ENCODE measurements at regions not wholly inside any gene's neighbourhood (a gene's known extent, or its start where the extent isn't known, plus 50 kb on each side); places are given as distances from the start of the nearest gene placed in this dataset.
A peak's percentile ranks its signal among the peaks of the same experiment; 100 is the strongest.

GRCh38 chr15:77553695-77554094, 79.0 kb downstream of the LINGO1 start:
- Histone ChIP-seq H3K23me2 (ENCODE audit: insufficient read length, low read depth, low read length, poor library complexity, severe bottlenecking) (no peaks in the 10 kb centered on the region), H3K27ac (ENCODE audit: insufficient read length, low read depth, low read length) (no peak overlapping the region), H3K56ac (ENCODE audit: insufficient read length, low read depth, low read length) (no peak overlapping the region), H4K91ac (ENCODE audit: insufficient read length, low read depth, low read length) (no peak overlapping the region), H3K23ac (ENCODE audit: insufficient read length, low read depth, low read length) (no peak overlapping the region), H2AK5ac (ENCODE audit: insufficient read length, low read length) (no peak overlapping the region), H3K9ac (ENCODE audit: extremely low read depth, insufficient read length, low read length) (no peak overlapping the region), H2BK15ac (ENCODE audit: low read depth, low read length) (no peak overlapping the region), H2BK20ac (ENCODE audit: low read depth, low read length, poor library complexity, severe bottlenecking) (no peak overlapping the region), H3K79me2 (ENCODE audit: insufficient read depth, low read length) (no peaks in the 10 kb centered on the region), H2AFZ (ENCODE audit: low read length) (no peak overlapping the region), H3K4me1 (ENCODE audit: insufficient read depth, low read length) (no peaks in the 10 kb centered on the region; the same call in 1 of the 2 replicates), H3K9me3 (ENCODE audit: control insufficient read depth, low read depth, low read length) (no peaks in the 10 kb centered on the region), H3K18ac (ENCODE audit: insufficient read length, low read depth, low read length) (no peak overlapping the region), H3K79me1 (ENCODE audit: insufficient read depth, low read depth, low read length, poor library complexity, severe bottlenecking) (no peaks in the 10 kb centered on the region), H4K20me1 (ENCODE audit: control insufficient read depth, insufficient read depth, insufficient read length) (no peaks in the 10 kb centered on the region), H2BK120ac (ENCODE audit: low read depth, low read length, poor library complexity, severe bottlenecking) (no peak overlapping the region), H2BK5ac (ENCODE audit: insufficient read length, low read length) (no peak overlapping the region), H3K14ac (ENCODE audit: insufficient read depth, low read length) (no peak overlapping the region), H3K4ac (ENCODE audit: low read depth, low read length) (no peak overlapping the region), H4K5ac (ENCODE audit: insufficient read length, low read depth, low read length) (no peak overlapping the region), H4K8ac (replicated peaks; ENCODE audit: insufficient read length, low read depth, low read length) (no peak overlapping the region), H3K4me2 (ENCODE audit: insufficient read depth, insufficient read length, low read length) (no peak overlapping the region), H3T11ph (ENCODE audit: low read length) (no peak overlapping the region), H2BK12ac (ENCODE audit: insufficient read length, low read depth, low read length) (no peak overlapping the region), H3K27me3 (ENCODE audit: insufficient read depth, low read length) (no peaks in the 10 kb centered on the region)
- no peak for DNase-seq
- Mint-ChIP-seq H3K36me3 (ENCODE audit: insufficient read depth in 1 of 3, low read depth in 3 of 3) (no peaks in the 10 kb centered on the region), H3K27ac (peak overlapping the region in 1 of 3 experiments; percentile 12; a peak in 1 of 7 replicates), H3K4me3 (no peak overlapping the region), H3K4me1 (peaks cover 41 to 48% of the 10 kb centered on the region in 2 experiments), H3K9me3 (no peaks in the 10 kb centered on the region; a peak in 1 of 5 replicates), H3K27me3 (ENCODE audit: low read depth) (peaks cover 3% of the 10 kb centered on the region)
- no peak for TF ChIP-seq CTCF (conservative IDR thresholded peaks at IDR 0.05)
- WGBS (ENCODE audit: extremely low coverage, insufficient read length, low lambda C conversion rate): no CpG with 5 or more reads among the region's 6 CpGs

Data from H9 (cell line).